K562 (cell line): ENCODE measurements at regions not wholly inside any gene's neighbourhood (a gene's known extent, or its start where the extent isn't known, plus 50 kb on each side); places are given as distances from the start of the nearest gene placed in this dataset.

Source experiments
- CBX1 ChIP-seq: sonication (generic); IDR thresholded peaks from 2 replicates; pipeline ENCODE4 v1.6.1; 2016; ENCODE audit warnings: antibody characterized with exemption, low read depth, mild to moderate bottlenecking
- FOXM1 ChIP-seq, 2 experiments: fragments of 450-650 bp in 1 of 2; sonication (generic) in 1 of 2; formaldehyde crosslinking in 1 of 2; IDR thresholded peaks; 2 replicates each; pipeline versions ENCODE4 v1.6.1 to v1.9.0; 2017 to 2022; ENCODE audit warnings: low read depth in 2 of 2, mild to moderate bottlenecking in 2 of 2, missing genetic modification reagents in 1 of 2, moderate library complexity in 1 of 2
- HNRNPK ChIP-seq: fragments of 200-400 bp; formaldehyde crosslinking; IDR thresholded peaks from one replicate; pipeline ENCODE4 v1.6.1; 2018; ENCODE audit warnings: mild to moderate bottlenecking, low read depth, low read length; ENCODE audit not compliant: poor library complexity, severe bottlenecking
- HSF4 ChIP-seq: fragments of 250-450 bp; sonication (Bioruptor Pico); IDR thresholded peaks from 2 replicates; pipeline ENCODE4 v2.1.2; 2022; ENCODE audit warnings: mild to moderate bottlenecking, moderate library complexity, borderline replicate concordance
- KAT2B ChIP-seq: IDR thresholded peaks from one replicate; pipeline ENCODE4 v1.6.1; 2012; ENCODE audit warnings: low read depth, mild to moderate bottlenecking, control low read depth, inconsistent platforms, low read length, moderate library complexity
- KAT7 ChIP-seq: sonication (generic); formaldehyde crosslinking; IDR thresholded peaks from 2 replicates; pipeline ENCODE4 v1.8.0; 2022; ENCODE audit warnings: missing genetic modification reagents, mild to moderate bottlenecking, borderline replicate concordance
- NBN ChIP-seq: fragments of 450-650 bp; IDR thresholded peaks from 2 replicates; pipeline ENCODE4 v1.6.1; 2016; ENCODE audit warnings: low read depth, mild to moderate bottlenecking
- NCOA2 ChIP-seq, 2 experiments: fragments of 450-650 bp; IDR thresholded peaks; 2 replicates each; pipeline ENCODE4 v1.6.1; 2018; ENCODE audit warnings: mild to moderate bottlenecking in 2 of 2, moderate library complexity in 1 of 2; ENCODE audit not compliant: partially characterized antibody in 2 of 2
- RFX7 ChIP-seq: fragments of 250-450 bp; sonication (Bioruptor Pico); IDR thresholded peaks from 2 replicates; pipeline ENCODE4 v1.5.1; 2021; ENCODE audit warnings: mild to moderate bottlenecking
- RNF2 ChIP-seq: sonication (generic); IDR thresholded peaks from 2 replicates; pipeline ENCODE4 v1.6.1; 2016
- TRIM25 ChIP-seq: fragments of 450-650 bp; IDR thresholded peaks from 2 replicates; pipeline ENCODE4 v1.7.0; 2016; ENCODE audit warnings: borderline replicate concordance
- ZHX1 ChIP-seq: fragments of 150-350 bp; conservative IDR thresholded peaks from 2 replicates; pipeline ENCODE4 v1.6.1; 2014; ENCODE audit warnings: low read length
- ZNF175 ChIP-seq: fragments of 200-800 bp; sonication (Bioruptor generic); IDR thresholded peaks from 2 replicates; pipeline ENCODE4 v1.6.1; 2016; ENCODE audit warnings: low read depth, mild to moderate bottlenecking, missing genetic modification characterization, missing compliant biosample characterization
- ZNF347 ChIP-seq: fragments of 450-650 bp; formaldehyde crosslinking; IDR thresholded peaks from 2 replicates; pipeline ENCODE4 v1.4.0; 2020; ENCODE audit warnings: low read depth, mild to moderate bottlenecking, moderate library complexity
- ZNF408 ChIP-seq: fragments of 250-450 bp; sonication (Bioruptor Pico); IDR thresholded peaks from 2 replicates; pipeline ENCODE4 v1.4.0; 2020; ENCODE audit warnings: low read depth, mild to moderate bottlenecking, moderate library complexity
- TF ChIP-seq, protein P1 (sequence below): sonication (generic); formaldehyde crosslinking; IDR thresholded peaks from 2 replicates; pipeline ENCODE4 v1.8.0; 2023; ENCODE audit warnings: missing genetic modification reagents, mild to moderate bottlenecking, borderline replicate concordance
- TF ChIP-seq, protein P2 (sequence below): fragments of 450-650 bp; IDR thresholded peaks from 2 replicates; pipeline ENCODE4 v1.6.1; 2016; ENCODE audit warnings: low read depth, mild to moderate bottlenecking, moderate library complexity

- TF ChIP-seq, protein P1, sequence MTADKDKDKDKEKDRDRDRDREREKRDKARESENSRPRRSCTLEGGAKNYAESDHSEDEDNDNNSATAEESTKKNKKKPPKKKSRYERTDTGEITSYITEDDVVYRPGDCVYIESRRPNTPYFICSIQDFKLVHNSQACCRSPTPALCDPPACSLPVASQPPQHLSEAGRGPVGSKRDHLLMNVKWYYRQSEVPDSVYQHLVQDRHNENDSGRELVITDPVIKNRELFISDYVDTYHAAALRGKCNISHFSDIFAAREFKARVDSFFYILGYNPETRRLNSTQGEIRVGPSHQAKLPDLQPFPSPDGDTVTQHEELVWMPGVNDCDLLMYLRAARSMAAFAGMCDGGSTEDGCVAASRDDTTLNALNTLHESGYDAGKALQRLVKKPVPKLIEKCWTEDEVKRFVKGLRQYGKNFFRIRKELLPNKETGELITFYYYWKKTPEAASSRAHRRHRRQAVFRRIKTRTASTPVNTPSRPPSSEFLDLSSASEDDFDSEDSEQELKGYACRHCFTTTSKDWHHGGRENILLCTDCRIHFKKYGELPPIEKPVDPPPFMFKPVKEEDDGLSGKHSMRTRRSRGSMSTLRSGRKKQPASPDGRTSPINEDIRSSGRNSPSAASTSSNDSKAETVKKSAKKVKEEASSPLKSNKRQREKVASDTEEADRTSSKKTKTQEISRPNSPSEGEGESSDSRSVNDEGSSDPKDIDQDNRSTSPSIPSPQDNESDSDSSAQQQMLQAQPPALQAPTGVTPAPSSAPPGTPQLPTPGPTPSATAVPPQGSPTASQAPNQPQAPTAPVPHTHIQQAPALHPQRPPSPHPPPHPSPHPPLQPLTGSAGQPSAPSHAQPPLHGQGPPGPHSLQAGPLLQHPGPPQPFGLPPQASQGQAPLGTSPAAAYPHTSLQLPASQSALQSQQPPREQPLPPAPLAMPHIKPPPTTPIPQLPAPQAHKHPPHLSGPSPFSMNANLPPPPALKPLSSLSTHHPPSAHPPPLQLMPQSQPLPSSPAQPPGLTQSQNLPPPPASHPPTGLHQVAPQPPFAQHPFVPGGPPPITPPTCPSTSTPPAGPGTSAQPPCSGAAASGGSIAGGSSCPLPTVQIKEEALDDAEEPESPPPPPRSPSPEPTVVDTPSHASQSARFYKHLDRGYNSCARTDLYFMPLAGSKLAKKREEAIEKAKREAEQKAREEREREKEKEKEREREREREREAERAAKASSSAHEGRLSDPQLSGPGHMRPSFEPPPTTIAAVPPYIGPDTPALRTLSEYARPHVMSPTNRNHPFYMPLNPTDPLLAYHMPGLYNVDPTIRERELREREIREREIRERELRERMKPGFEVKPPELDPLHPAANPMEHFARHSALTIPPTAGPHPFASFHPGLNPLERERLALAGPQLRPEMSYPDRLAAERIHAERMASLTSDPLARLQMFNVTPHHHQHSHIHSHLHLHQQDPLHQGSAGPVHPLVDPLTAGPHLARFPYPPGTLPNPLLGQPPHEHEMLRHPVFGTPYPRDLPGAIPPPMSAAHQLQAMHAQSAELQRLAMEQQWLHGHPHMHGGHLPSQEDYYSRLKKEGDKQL (CRISPR knock-in tag): no peak
- TF ChIP-seq KAT2B: no peak
- TF ChIP-seq RFX7 (CRISPR knock-in tag): no peak
- TF ChIP-seq TRIM25: no peak
- TF ChIP-seq RNF2: peak; percentile 45; the same call in 1 of the 2 replicates
- TF ChIP-seq HSF4 (CRISPR knock-in tag): peak; percentile 3; the same call in 1 of the 2 replicates
- TF ChIP-seq, protein P2, sequence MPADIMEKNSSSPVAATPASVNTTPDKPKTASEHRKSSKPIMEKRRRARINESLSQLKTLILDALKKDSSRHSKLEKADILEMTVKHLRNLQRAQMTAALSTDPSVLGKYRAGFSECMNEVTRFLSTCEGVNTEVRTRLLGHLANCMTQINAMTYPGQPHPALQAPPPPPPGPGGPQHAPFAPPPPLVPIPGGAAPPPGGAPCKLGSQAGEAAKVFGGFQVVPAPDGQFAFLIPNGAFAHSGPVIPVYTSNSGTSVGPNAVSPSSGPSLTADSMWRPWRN: no peak
- no peak for TF ChIP-seq NCOA2 (IDR thresholded peaks at IDR 0.05; ENCODE audit: partially characterized antibody in 2 of 2)
- TF ChIP-seq ZHX1: no peak
- TF ChIP-seq ZNF408: no peak
- peak; percentile 83 for TF ChIP-seq NBN
- no peak for TF ChIP-seq ZNF347 (CRISPR knock-in tag)
- TF ChIP-seq ZNF175: peak; percentile 73; the same call in 1 of the 2 replicates
- TF ChIP-seq KAT7 (CRISPR knock-in tag): no peak
- no peak for TF ChIP-seq HNRNPK
- TF ChIP-seq CBX1: no peak
- no peak for TF ChIP-seq FOXM1 (IDR thresholded peaks at IDR 0.05; ENCODE audit: low read depth)
- no peak for TF ChIP-seq FOXM1 (CRISPR knock-in tag; IDR thresholded peaks at IDR 0.05; ENCODE audit: low read depth)
Measured at GRCh38 chr2:70029814-70030409, 57.4 kb upstream of the PCBP1 start (continued).
